Neural cell (in vitro differentiated cells): ENCODE measurements at regions not wholly inside any gene's neighbourhood (a gene's known extent, or its start where the extent isn't known, plus 50 kb on each side); places are given as distances from the start of the nearest gene placed in this dataset.

Experiments used
- H2AFZ ChIP-seq: fragments of 200-600, 300-800 bp; sonication (generic), shearing (Covaris generic); 2 replicates; pipeline ENCODE4 v1.6.0; 2014; ENCODE audit warnings: low read depth, mild to moderate bottlenecking, antibody characterized with exemption, low read length, moderate library complexity
- H3F3A ChIP-seq: fragments of 200-600 bp; shearing (Covaris generic); 2 replicates; pipeline ENCODE4 v1.6.1; 2016; ENCODE audit warnings: mild to moderate bottlenecking, moderate library complexity, mixed read lengths, antibody characterized with exemption, low read length; ENCODE audit not compliant: insufficient read depth, poor library complexity, severe bottlenecking
- H3K27ac ChIP-seq: fragments of 200-600, 300-800 bp; sonication (generic), shearing (Covaris generic); 2 replicates; pipeline ENCODE4 v1.5.1; 2014; ENCODE audit warnings: mild to moderate bottlenecking, low read length, moderate library complexity
- H3K27me3 ChIP-seq: fragments of 300-800, 200-600 bp; sonication (generic), shearing (Covaris generic); 2 replicates; pipeline ENCODE4 v1.6.0; 2014; ENCODE audit warnings: mild to moderate bottlenecking, low read depth, low read length, moderate library complexity; ENCODE audit not compliant: insufficient read depth
- H3K36me3 ChIP-seq: fragments of 300-800, 200-600 bp; sonication (generic), shearing (Covaris generic); 2 replicates; pipeline ENCODE4 v1.5.1; 2014; ENCODE audit warnings: mild to moderate bottlenecking, antibody characterized with exemption, low read length, moderate library complexity; ENCODE audit not compliant: insufficient read depth
- H3K4me2 ChIP-seq: fragments of 300-800, 200-600 bp; sonication (generic), shearing (Covaris generic); 2 replicates; pipeline ENCODE4 v1.6.0; 2014; ENCODE audit warnings: mild to moderate bottlenecking, low read length
- H3K4me3 ChIP-seq: fragments of 300-800, 200-600 bp; sonication (generic), shearing (Covaris generic); 2 replicates; pipeline ENCODE4 v1.5.1; 2014; ENCODE audit warnings: mild to moderate bottlenecking, low read length, moderate library complexity
- H3K79me2 ChIP-seq: fragments of 200-600 bp; shearing (Covaris generic); replicated peaks from 2 replicates; pipeline ENCODE4 v1.6.0; 2014; ENCODE audit warnings: mild to moderate bottlenecking, low read length, moderate library complexity; ENCODE audit not compliant: insufficient read depth
- H3K9ac ChIP-seq: fragments of 300-800, 200-600 bp; sonication (generic), shearing (Covaris generic); 2 replicates; pipeline ENCODE4 v1.6.1; 2016; ENCODE audit warnings: mild to moderate bottlenecking, low read length, mixed read lengths
- H3K9me2 ChIP-seq: fragments of 200-600 bp; shearing (Covaris generic); 2 replicates; pipeline ENCODE4 v1.6.1; 2016; ENCODE audit warnings: mild to moderate bottlenecking, low read length, mixed read lengths; ENCODE audit not compliant: insufficient read depth
- H3K9me3 ChIP-seq: fragments of 200-600, 300-800 bp; sonication (generic), shearing (Covaris generic); 2 replicates; pipeline ENCODE4 v1.6.1; 2016; ENCODE audit warnings: mild to moderate bottlenecking, mixed run types, low read length, moderate library complexity, mixed read lengths
- H4K20me1 ChIP-seq: fragments of 200-600 bp; shearing (Covaris generic); 2 replicates; pipeline ENCODE4 v1.6.1; 2016; ENCODE audit warnings: mild to moderate bottlenecking, mixed run types; ENCODE audit not compliant: insufficient read depth
- EP300 ChIP-seq: fragments of 450-650 bp; conservative IDR thresholded peaks from 2 replicates; pipeline ENCODE4 v1.6.1; 2014; ENCODE audit warnings: antibody characterized with exemption, mild to moderate bottlenecking, moderate library complexity; ENCODE audit not compliant: poor library complexity, severe bottlenecking
- EZH2 ChIP-seq: fragments of 200-600, 300-800 bp; shearing (Covaris generic), sonication (generic); IDR thresholded peaks from 2 replicates; pipeline ENCODE4 v1.6.1; 2014; ENCODE audit warnings: antibody characterized with exemption, low read length, borderline replicate concordance, mild to moderate bottlenecking; ENCODE audit not compliant: insufficient read depth, poor library complexity, severe bottlenecking
- MXI1 ChIP-seq: fragments of 450-650 bp; conservative IDR thresholded peaks from 2 replicates; pipeline ENCODE4 v1.6.1; 2014; ENCODE audit warnings: antibody characterized with exemption, mild to moderate bottlenecking; ENCODE audit not compliant: poor library complexity, severe bottlenecking
- POLR2AphosphoS5 ChIP-seq: IDR thresholded peaks from 2 replicates; pipeline ENCODE4 v1.6.1; 2012
- RAD21 ChIP-seq: fragments of 450-650 bp; conservative IDR thresholded peaks from 2 replicates; pipeline ENCODE4 v1.6.1; 2014; ENCODE audit warnings: antibody characterized with exemption, mild to moderate bottlenecking, moderate library complexity
- REST ChIP-seq: IDR thresholded peaks from 2 replicates; pipeline ENCODE4 v1.6.1; 2012; ENCODE audit warnings: borderline replicate concordance
- SMC3 ChIP-seq: fragments of 450-650 bp; conservative IDR thresholded peaks from 2 replicates; pipeline ENCODE4 v1.6.1; 2014; ENCODE audit warnings: antibody characterized with exemption, mild to moderate bottlenecking, moderate library complexity; ENCODE audit not compliant: poor library complexity
- TAF1 ChIP-seq: IDR thresholded peaks from 2 replicates; pipeline ENCODE4 v1.6.1; 2012; ENCODE audit warnings: low read depth
- TF ChIP-seq, protein P1 (sequence below): fragments of 450-650 bp; IDR thresholded peaks from 2 replicates; pipeline ENCODE4 v1.5.1; 2014; ENCODE audit warnings: antibody characterized with exemption, mild to moderate bottlenecking, moderate library complexity; ENCODE audit not compliant: poor library complexity, severe bottlenecking

DNA sequence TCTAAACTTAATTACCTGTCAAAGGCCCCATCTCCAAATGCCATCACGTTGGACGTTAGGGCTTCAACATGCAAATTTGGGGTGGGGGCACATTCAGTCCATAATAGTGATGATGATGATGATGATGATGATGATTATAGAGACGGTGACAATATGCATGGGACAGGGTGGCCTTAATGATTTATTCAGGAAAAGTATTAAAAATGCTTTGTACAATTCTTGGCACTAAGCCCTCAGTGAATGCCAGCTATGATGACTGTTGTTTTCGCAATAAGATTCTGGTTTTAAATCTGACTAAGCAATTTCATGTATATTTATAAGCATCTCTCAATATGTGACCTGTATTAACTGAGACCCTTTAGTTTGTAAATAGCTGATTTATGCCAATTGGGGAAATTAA, 106.3 kb downstream of the C16orf95 start:
- Histone ChIP-seq H3K79me2 (no peaks in the 10 kb centered on the region), H3K27ac (no peak overlapping the region), H2AFZ (no peak overlapping the region), H3F3A (no peaks in the 10 kb centered on the region), H3K9me3 (no peaks in the 10 kb centered on the region), H3K9ac (no peak overlapping the region), H3K4me2 (no peak overlapping the region), H3K36me3 (no peaks in the 10 kb centered on the region), H3K27me3 (no peaks in the 10 kb centered on the region), H4K20me1 (no peaks in the 10 kb centered on the region), H3K9me2 (no peaks in the 10 kb centered on the region), H3K4me3 (no peak overlapping the region)
- no peak for TF ChIP-seq TAF1

DNA sequence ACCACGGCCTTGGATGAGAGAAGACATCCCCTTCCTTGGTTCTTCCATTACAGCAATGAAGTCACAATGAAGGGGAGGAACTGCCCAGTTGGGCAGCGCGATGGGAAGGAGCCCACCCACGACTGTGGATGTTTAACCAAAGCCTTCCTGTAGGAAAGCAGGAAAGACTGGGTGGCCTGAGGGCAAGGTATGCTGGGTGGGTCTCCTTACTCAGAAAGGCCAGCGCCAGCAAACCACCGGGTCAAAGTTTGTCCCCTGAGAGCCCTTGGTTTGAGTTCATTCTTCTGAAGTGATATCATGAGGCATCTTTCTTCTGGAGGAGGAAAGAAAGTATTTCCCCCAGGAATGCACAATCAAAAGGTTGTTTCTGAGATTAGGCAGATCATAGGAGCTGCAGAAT, 105.2 kb downstream of the C16orf95 start:
- no peaks in the 10 kb centered on the region for H4K20me1 ChIP-seq
- no peak overlapping the region for H3K27ac ChIP-seq
- H3K36me3 ChIP-seq = no peaks in the 10 kb centered on the region
- H3K9me3 ChIP-seq = no peaks in the 10 kb centered on the region
- no peak overlapping the region for H3K4me3 ChIP-seq
- no peak overlapping the region for H2AFZ ChIP-seq
- H3F3A ChIP-seq = no peaks in the 10 kb centered on the region
- H3K79me2 ChIP-seq = no peaks in the 10 kb centered on the region
- no peaks in the 10 kb centered on the region for H3K9me2 ChIP-seq
- H3K27me3 ChIP-seq = no peaks in the 10 kb centered on the region
- no peak overlapping the region for H3K9ac ChIP-seq
- TF ChIP-seq EZH2 = no peak
- TF ChIP-seq, protein P1, sequence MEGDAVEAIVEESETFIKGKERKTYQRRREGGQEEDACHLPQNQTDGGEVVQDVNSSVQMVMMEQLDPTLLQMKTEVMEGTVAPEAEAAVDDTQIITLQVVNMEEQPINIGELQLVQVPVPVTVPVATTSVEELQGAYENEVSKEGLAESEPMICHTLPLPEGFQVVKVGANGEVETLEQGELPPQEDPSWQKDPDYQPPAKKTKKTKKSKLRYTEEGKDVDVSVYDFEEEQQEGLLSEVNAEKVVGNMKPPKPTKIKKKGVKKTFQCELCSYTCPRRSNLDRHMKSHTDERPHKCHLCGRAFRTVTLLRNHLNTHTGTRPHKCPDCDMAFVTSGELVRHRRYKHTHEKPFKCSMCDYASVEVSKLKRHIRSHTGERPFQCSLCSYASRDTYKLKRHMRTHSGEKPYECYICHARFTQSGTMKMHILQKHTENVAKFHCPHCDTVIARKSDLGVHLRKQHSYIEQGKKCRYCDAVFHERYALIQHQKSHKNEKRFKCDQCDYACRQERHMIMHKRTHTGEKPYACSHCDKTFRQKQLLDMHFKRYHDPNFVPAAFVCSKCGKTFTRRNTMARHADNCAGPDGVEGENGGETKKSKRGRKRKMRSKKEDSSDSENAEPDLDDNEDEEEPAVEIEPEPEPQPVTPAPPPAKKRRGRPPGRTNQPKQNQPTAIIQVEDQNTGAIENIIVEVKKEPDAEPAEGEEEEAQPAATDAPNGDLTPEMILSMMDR = no peak
- TF ChIP-seq REST = no peak
- TF ChIP-seq TAF1 = no peak
- TF ChIP-seq EP300 = no peak
- no peak for TF ChIP-seq SMC3
- no peak for TF ChIP-seq RAD21
- TF ChIP-seq POLR2AphosphoS5 = no peak
- no peak for TF ChIP-seq MXI1
- H3K4me2 ChIP-seq = no peak overlapping the region

DNA sequence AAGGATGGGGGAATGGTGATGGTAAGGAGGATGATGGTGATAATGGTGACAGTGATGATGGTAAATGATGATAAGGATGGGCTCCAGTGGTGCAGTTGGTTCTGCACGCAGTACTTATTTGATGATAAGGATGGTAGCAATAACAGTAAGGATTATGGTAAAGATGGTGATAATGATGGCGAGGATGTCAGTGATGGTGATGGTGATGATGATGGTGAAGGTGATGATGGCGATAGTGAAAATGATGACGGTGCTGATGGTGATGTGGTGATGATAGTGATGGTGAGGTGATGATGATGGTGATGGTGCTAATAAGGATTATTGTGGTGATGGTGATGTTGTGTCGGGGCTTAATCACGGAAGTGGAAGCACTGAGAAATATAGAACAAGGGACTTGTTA, 103.7 kb downstream of the C16orf95 start:
- Histone ChIP-seq H3K27ac (no peak overlapping the region), H4K20me1 (no peaks in the 10 kb centered on the region), H3K9me2 (no peaks in the 10 kb centered on the region), H3K9me3 (no peaks in the 10 kb centered on the region), H3K27me3 (no peaks in the 10 kb centered on the region), H3F3A (no peaks in the 10 kb centered on the region), H3K79me2 (no peaks in the 10 kb centered on the region), H3K4me2 (no peak overlapping the region), H3K4me3 (no peak overlapping the region), H3K9ac (no peak overlapping the region), H2AFZ (no peak overlapping the region), H3K36me3 (no peaks in the 10 kb centered on the region)
- no peak for TF ChIP-seq RAD21
- no peak for TF ChIP-seq TAF1
- TF ChIP-seq MXI1 = no peak
- TF ChIP-seq, protein P1 = no peak
- no peak for TF ChIP-seq EZH2
- TF ChIP-seq REST = no peak
- TF ChIP-seq SMC3 = no peak
- TF ChIP-seq EP300 = no peak
- no peak for TF ChIP-seq POLR2AphosphoS5
